GM10248 (cell line): ENCODE measurements at regions not wholly inside any gene's neighbourhood (a gene's known extent, or its start where the extent isn't known, plus 50 kb on each side); places are given as distances from the start of the nearest gene placed in this dataset.

ENCODE experiments used
- CTCF ChIA-PET: fragments of 300-600 bp; sonication (Branson Sonifier 250); formaldehyde crosslinking; extraction: SDS; loops from one replicate; lab custom pipeline; 2021; ENCODE audit warnings: antibody characterized with exemption; lab: Yijun Ruan, JAX
- POLR2A ChIA-PET: fragments of 350-650 bp; sonication (Branson Sonifier 250); formaldehyde crosslinking; extraction: SDS; loops from one replicate; lab custom pipeline; 2020; ENCODE audit warnings: antibody characterized with exemption; lab: Yijun Ruan, JAX
- DNase-seq: peaks from one replicate; pipeline ENCODE4 v3.0.0; 2012; ENCODE audit errors: extremely low spot score
- CTCF ChIP-seq: IDR thresholded peaks from 2 replicates; pipeline ENCODE4 v1.5.1; 2012; ENCODE audit warnings: mild to moderate bottlenecking, low read depth; ENCODE audit errors: extremely low read depth, missing control alignments, control extremely low read depth

GRCh38 chr5:6256901-6257300 is 121.4 kb downstream of the MED10 start:
- ChIA-PET POLR2A (no interaction called here), CTCF (interaction anchor here (1.2 to 1.8 kb wide), 3 partner anchors 15 to 19 kb away, joined by 3 to 5 read pairs (median 4); no protein-coding TSS in a partner anchor)
- TF ChIP-seq CTCF: no peak
- DNase-seq: no peak

- ChIA-PET CTCF (interaction anchor here (1.2 kb wide), 1 partner anchor 16 kb away, joined by 3 read pairs; no protein-coding TSS in a partner anchor), POLR2A (no interaction called here)
- no peak for DNase-seq
- TF ChIP-seq CTCF: no peak
Measured at GRCh38 chr5:6255956-6256355, 122.4 kb downstream of the MED10 start.

GRCh38 chr5:6253846-6254245 is 124.5 kb downstream of the MED10 start:
- DNase-seq: no peak
- POLR2A ChIA-PET: no interaction called here
- CTCF ChIA-PET: interaction anchor here (2.2 kb wide), 1 partner anchor 14 kb away, joined by 4 read pairs; no protein-coding TSS in a partner anchor
- no peak for TF ChIP-seq CTCF

- ChIA-PET POLR2A (no interaction called here), CTCF (interaction anchor here (2.2 kb wide), 1 partner anchor 14 kb away, joined by 4 read pairs; no protein-coding TSS in a partner anchor)
- DNase-seq: no peak
- TF ChIP-seq CTCF: no peak
Measured at GRCh38 chr5:6253281-6253680, 125.1 kb downstream of the MED10 start.

GRCh38 chr5:6252581-6252980 is 125.8 kb downstream of the MED10 start:
- DNase-seq: no peak
- CTCF ChIA-PET: interaction anchor here (2.2 kb wide), 1 partner anchor 13 kb away, joined by 4 read pairs; no protein-coding TSS in a partner anchor
- POLR2A ChIA-PET: no interaction called here
- TF ChIP-seq CTCF: no peak

- POLR2A ChIA-PET: no interaction called here
- no peak for DNase-seq
- CTCF ChIA-PET: no interaction called here
- TF ChIP-seq CTCF: no peak
Measured at GRCh38 chr5:6251565-6252102, 126.7 kb downstream of the MED10 start.
